Breast epithelium (tissue), 3 donors: ENCODE measurements at regions not wholly inside any gene's neighbourhood (a gene's known extent, or its start where the extent isn't known, plus 50 kb on each side); places are given as distances from the start of the nearest gene placed in this dataset.

Source experiments
- CTCF ChIP-seq, 3 donors: fragments of 450-650 bp; IDR thresholded peaks; one replicate each; pipeline ENCODE4 v1.5.1; 2016 to 2017; ENCODE audit warnings: antibody characterized with exemption in 3 of 3, mild to moderate bottlenecking in 3 of 3, moderate library complexity in 3 of 3
- POLR2A ChIP-seq: fragments of 450-650 bp; IDR thresholded peaks from one replicate; pipeline ENCODE4 v1.6.1; 2016; ENCODE audit warnings: antibody characterized with exemption, mild to moderate bottlenecking, moderate library complexity
- POLR2AphosphoS5 ChIP-seq, 3 donors: sonication (generic); formaldehyde crosslinking; IDR thresholded peaks; one replicate each; pipeline ENCODE4 v1.6.1; 2017; ENCODE audit warnings: antibody characterized with exemption in 3 of 3

- no peak for TF ChIP-seq CTCF (IDR thresholded peaks at IDR 0.05)
- no peak for TF ChIP-seq POLR2A
- no peak for TF ChIP-seq POLR2AphosphoS5 (IDR thresholded peaks at IDR 0.05)
These were observed 278.2 kb upstream of the CXXC4 start for GRCh38 chr4:104772849-104773248.
